Vagina (tissue), 2 donors: ENCODE measurements at regions not wholly inside any gene's neighbourhood (a gene's known extent, or its start where the extent isn't known, plus 50 kb on each side); places are given as distances from the start of the nearest gene placed in this dataset.

Source experiments
- POLR2A ChIP-seq, 2 donors: fragments of 450-650 bp; IDR thresholded peaks; one replicate each; pipeline ENCODE4 v1.6.1; 2017; ENCODE audit warnings: antibody characterized with exemption in 2 of 2, mild to moderate bottlenecking in 2 of 2, moderate library complexity in 2 of 2
- TF ChIP-seq, protein P1 (sequence below), 3 experiments: fragments of 450-650 bp in 2 of 3; fragments of 200-600 bp in 1 of 3; sonication (generic) in 1 of 3; IDR thresholded peaks; one replicate each; pipeline ENCODE4 v1.5.1; 2017 to 2019; ENCODE audit warnings: antibody characterized with exemption in 3 of 3, mild to moderate bottlenecking in 2 of 3, moderate library complexity in 2 of 3

DNA sequence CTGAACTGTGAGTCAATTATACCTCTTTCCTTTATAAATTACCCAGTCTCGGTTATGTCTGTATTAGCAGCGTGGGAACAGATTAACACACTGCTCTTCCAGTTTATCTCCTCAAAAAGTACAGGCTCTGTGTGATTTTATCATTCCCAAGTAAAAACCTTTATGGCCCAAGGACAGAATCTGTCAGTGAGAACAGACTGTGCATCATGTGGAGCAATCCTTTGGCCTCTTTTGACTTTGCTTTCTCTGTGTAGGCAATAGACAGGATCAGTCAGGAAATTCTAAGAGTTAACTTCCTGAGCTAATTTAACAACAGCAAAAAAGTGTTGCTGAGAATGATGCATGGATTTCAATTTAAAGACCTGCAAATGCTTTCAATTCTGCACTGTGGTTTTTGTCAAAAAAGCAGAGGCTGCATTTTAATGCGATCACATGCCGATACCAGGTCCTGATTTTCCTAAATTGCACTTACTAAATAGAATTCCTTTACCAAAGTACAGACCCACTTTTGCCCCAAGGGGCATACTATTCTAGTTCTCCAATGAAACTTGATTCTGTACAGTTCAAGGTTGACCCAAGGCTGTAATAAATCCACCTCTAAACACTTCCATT, 246.7 kb upstream of the MARCKS start:
- TF ChIP-seq, protein P1, sequence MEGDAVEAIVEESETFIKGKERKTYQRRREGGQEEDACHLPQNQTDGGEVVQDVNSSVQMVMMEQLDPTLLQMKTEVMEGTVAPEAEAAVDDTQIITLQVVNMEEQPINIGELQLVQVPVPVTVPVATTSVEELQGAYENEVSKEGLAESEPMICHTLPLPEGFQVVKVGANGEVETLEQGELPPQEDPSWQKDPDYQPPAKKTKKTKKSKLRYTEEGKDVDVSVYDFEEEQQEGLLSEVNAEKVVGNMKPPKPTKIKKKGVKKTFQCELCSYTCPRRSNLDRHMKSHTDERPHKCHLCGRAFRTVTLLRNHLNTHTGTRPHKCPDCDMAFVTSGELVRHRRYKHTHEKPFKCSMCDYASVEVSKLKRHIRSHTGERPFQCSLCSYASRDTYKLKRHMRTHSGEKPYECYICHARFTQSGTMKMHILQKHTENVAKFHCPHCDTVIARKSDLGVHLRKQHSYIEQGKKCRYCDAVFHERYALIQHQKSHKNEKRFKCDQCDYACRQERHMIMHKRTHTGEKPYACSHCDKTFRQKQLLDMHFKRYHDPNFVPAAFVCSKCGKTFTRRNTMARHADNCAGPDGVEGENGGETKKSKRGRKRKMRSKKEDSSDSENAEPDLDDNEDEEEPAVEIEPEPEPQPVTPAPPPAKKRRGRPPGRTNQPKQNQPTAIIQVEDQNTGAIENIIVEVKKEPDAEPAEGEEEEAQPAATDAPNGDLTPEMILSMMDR (IDR thresholded peaks at IDR 0.05): no peak
- TF ChIP-seq POLR2A (IDR thresholded peaks at IDR 0.05): no peak
